Brain microvascular endothelial cell (primary cell): ENCODE measurements at regions not wholly inside any gene's neighbourhood (a gene's known extent, or its start where the extent isn't known, plus 50 kb on each side); places are given as distances from the start of the nearest gene placed in this dataset.

Experiments used
- DNase-seq: peaks from one replicate; pipeline ENCODE4 v3.0.0-alpha.2; 2020
- H3K27ac ChIP-seq: fragments of 250-450 bp; sonication (Bioruptor Pico); 2 replicates; pipeline ENCODE4 v1.5.1; 2020; ENCODE audit warnings: mild to moderate bottlenecking, moderate library complexity
- H3K27me3 ChIP-seq: fragments of 250-450 bp; sonication (Bioruptor Pico); replicated peaks from 2 replicates; pipeline ENCODE4 v1.5.1; 2020; ENCODE audit warnings: mild to moderate bottlenecking
- H3K36me3 ChIP-seq: fragments of 250-450 bp; sonication (Bioruptor Pico); replicated peaks from 2 replicates; pipeline ENCODE4 v1.5.1; 2020; ENCODE audit warnings: mild to moderate bottlenecking
- H3K4me3 ChIP-seq: 2 replicates; pipeline ENCODE4 v1.5.1; 2011; ENCODE audit warnings: low read depth, mild to moderate bottlenecking, control low read depth, low read length, moderate library complexity
- in situ Hi-C: cut with HindIII; loops from 2 replicates; pipeline ENCODE4 v1.10.0; 2017; ENCODE audit warnings: low sequenced_read_pairs, low pct_ligation_motif_present
- TF ChIP-seq, protein P1 (sequence below): IDR thresholded peaks from 2 replicates; pipeline ENCODE4 v1.5.1; 2011; ENCODE audit warnings: low read depth, mild to moderate bottlenecking, moderate library complexity, low read length, control low read depth, inconsistent platforms; ENCODE audit errors: missing control alignments

DNA sequence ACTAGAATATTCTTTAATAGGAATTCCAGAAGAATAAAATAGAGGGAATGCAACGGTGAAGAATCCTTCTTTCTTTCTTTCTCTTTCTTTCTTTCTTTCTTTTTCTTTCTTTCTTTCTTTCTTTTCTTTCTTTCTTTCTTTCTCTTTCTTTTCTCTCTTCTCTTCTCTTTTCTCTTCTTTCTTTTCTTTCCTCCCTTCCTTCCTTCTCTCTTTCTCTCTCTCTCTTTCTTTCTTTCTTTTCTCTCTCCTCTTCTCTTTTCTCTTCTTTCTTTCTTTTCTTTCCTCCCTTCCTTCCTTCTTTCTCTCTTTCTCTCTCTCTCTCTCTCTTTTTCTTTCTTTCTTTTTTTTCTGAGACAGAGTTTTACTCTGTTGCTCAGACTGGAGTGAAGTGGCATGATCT lies 160.8 kb upstream of the PRICKLE1 start:
- in situ Hi-C loops = no loop called here
- Histone ChIP-seq H3K27ac (no peak overlapping the region), H3K4me3 (no peak overlapping the region), H3K27me3 (no peaks in the 10 kb centered on the region), H3K36me3 (no peaks in the 10 kb centered on the region)
- no peak for DNase-seq
- TF ChIP-seq, protein P1, sequence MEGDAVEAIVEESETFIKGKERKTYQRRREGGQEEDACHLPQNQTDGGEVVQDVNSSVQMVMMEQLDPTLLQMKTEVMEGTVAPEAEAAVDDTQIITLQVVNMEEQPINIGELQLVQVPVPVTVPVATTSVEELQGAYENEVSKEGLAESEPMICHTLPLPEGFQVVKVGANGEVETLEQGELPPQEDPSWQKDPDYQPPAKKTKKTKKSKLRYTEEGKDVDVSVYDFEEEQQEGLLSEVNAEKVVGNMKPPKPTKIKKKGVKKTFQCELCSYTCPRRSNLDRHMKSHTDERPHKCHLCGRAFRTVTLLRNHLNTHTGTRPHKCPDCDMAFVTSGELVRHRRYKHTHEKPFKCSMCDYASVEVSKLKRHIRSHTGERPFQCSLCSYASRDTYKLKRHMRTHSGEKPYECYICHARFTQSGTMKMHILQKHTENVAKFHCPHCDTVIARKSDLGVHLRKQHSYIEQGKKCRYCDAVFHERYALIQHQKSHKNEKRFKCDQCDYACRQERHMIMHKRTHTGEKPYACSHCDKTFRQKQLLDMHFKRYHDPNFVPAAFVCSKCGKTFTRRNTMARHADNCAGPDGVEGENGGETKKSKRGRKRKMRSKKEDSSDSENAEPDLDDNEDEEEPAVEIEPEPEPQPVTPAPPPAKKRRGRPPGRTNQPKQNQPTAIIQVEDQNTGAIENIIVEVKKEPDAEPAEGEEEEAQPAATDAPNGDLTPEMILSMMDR = no peak

DNA sequence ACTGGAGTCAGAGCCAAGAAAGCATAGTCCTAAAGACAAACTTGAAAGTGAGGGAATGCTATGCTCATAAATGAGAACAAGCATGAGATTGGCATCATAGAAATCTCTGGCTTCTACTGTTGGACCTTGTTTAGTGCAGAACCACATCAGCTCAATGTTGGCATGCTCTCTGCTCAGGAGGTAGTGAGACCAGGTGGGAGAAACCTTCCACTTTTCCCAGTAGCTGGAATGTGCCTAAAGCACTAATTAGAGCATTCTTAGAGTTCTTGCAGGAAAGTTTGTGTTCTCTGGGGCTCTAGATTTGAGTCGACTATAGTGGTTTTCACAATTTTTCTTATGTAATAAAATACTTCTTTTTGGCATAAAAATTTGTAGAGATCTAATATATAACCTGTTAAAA lies 159.7 kb upstream of the PRICKLE1 start:
- TF ChIP-seq, protein P1 = no peak
- no peak for DNase-seq

DNA sequence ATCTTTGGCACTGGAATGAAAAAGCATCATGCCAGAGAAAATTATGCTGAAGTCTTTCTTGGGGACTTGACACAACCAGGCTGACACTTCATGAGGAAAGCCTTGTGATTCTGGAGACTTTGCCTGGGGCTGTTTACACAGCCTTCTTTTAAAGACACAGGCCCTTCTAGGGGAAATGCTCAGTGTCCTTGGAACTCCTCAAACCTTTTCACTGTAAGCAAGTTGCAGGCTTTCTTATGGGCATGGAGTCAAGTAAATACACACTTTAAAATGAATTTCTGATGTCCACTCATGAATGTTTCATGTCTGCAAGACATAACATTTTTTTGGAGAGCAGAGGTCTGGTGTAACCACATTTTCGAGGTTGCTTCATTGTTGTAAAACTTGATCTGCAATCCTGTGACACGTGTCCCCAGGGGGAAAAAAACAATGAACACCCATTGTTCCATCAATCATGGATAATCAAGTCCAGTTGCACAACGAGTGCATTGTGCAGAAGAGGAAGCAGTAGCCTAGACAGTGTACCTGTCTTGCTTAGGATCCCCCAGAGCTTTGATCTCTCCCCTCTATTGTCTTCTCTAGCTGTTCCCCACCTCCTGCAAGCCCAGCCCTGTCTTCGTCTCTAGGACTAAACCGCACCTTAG lies 155.1 kb upstream of the PRICKLE1 start:
- Histone ChIP-seq H3K27me3 (no peaks in the 10 kb centered on the region), H3K27ac (no peak overlapping the region), H3K4me3 (no peak overlapping the region), H3K36me3 (no peaks in the 10 kb centered on the region)
- DNase-seq = no peak
- in situ Hi-C loops = no loop called here
- TF ChIP-seq, protein P1 = no peak

More for the DNA sequence above, 159.7 kb upstream of the PRICKLE1 start:
- no peaks in the 10 kb centered on the region for H3K27me3 ChIP-seq
- no peak overlapping the region for H3K4me3 ChIP-seq
- H3K36me3 ChIP-seq = no peaks in the 10 kb centered on the region
- H3K27ac ChIP-seq = no peak overlapping the region
- in situ Hi-C loops = no loop called here

DNA sequence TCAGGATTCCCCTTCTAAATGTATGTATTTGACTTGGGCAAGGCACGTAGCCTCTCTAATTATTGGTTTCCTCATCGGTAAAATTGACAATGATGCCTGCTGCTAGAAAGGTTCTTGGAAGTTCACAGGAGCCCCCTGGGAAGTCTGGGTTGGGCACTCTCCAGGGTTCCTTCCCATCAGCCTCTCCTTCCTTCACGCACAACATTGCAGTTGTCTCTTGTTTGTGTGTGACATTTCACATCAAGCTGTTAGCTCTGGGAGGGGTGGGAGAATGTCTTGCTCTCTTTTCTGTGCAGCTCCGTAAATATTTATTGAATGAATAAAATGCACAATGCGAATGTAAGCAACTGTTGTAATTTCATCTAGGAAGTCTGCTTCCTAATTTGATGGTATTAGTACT lies 153.2 kb upstream of the PRICKLE1 start:
- H3K36me3 ChIP-seq = no peaks in the 10 kb centered on the region
- in situ Hi-C loops = no loop called here

DNA sequence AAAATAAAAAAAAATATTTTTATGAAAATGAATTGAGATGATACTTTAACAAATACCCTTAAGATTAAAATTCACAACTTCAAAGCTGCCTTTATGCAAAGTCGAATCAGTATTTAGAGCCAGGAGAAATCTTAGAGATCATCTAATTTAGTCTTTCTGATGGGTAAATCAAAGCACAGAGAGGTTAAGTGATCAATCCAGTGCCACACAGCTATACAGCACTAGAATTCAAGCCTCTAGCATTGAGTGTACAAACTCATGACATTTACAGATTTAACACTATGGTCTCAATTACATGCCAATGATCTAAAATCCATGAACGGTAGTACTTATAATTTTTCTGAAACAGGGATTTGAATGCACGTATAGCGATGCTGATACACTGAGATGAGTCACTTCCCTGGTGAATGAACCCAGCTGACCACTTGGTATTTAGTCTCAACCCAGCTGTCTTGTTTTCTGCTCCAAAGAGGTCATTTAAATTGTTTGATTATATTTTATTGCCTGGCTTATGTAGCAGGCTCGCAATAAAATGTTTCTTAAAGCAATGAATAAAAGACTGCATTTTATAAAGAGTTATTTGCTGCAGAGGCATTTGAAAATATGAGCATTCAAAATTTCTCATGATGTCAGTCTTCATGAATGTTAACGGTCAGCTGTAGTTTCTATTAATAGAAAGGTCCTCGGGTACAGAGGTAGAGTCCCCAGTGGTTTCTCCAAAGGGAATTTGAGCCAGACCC lies 152.4 kb upstream of the PRICKLE1 start:
- Histone ChIP-seq H3K27ac (peak overlapping the region; percentile 63), H3K27me3 (no peaks in the 10 kb centered on the region), H3K4me3 (no peak overlapping the region), H3K36me3 (no peaks in the 10 kb centered on the region)
- DNase-seq = peak; percentile 75
- in situ Hi-C loops = no loop called here
- TF ChIP-seq, protein P1 = no peak

More for the DNA sequence above, 153.2 kb upstream of the PRICKLE1 start:
- DNase-seq = no peak
- H3K27me3 ChIP-seq = no peaks in the 10 kb centered on the region
- H3K4me3 ChIP-seq = no peak overlapping the region
- H3K27ac ChIP-seq = peak overlapping the region; percentile 63
- TF ChIP-seq, protein P1 = no peak
